HPDE6-E6E7 (cell line): ENCODE measurements at regions not wholly inside any gene's neighbourhood (a gene's known extent, or its start where the extent isn't known, plus 50 kb on each side); places are given as distances from the start of the nearest gene placed in this dataset.
"Not testable (repeated sequence)": the region's sequence is repeated elsewhere in the genome, so short reads cannot be mapped to it uniquely, and the experiment has no call there.

Source experiments
- DNase-seq: peaks from one replicate; pipeline ENCODE4 v3.0.0; 2011; ENCODE audit warnings: missing footprints; ENCODE audit errors: extremely low spot score

GRCh38 chr19:30943101-30943843 lies 406.0 kb downstream of the TSHZ3 start:
- no peak for DNase-seq

DNA sequence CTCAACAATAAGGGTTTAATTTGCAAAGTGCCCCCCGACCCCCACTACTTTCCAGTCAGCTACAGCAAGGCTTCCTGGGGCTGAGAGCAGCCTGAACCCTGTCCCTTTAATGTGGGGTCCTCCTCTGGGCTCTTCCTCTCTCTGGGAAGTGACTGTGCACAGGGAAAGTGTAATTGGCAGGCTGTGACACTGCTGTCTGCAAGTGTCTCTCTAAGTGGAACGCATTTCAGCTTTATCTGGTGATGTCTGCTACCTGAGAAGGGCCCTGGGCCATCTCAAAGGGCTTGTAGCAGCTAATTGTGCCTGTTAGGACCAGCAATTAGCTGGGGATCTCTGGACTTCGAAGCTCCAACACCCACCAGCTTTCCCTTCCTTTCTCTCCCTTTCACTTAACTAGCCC lies 406.6 kb downstream of the TSHZ3 start:
- DNase-seq = no peak

- no peak for DNase-seq
These were observed 407.6 kb downstream of the TSHZ3 start for GRCh38 chr19:30941591-30941990.

DNA sequence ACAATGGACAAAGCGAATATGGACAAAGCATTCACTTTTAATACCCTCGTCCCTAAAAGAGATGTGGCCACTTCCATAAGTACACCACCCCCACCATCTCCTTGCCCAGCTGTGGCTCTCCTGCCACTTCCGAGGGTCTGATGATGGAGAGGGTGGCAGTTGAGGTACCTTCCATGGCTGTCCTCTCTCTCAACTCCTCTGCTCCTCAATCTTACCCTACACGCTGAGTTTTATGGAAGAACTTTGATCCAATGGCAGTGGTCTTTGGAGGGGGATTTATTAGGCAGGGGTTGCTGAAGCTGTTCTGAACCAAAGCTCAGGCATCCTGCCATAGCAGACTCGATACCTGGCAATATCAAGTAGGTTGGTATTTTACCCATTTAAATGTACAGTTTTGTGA lies 413.0 kb downstream of the TSHZ3 start:
- DNase-seq = no peak

- DNase-seq = no peak
These were observed 414.1 kb downstream of the TSHZ3 start for GRCh38 chr19:30935146-30935545.

DNA sequence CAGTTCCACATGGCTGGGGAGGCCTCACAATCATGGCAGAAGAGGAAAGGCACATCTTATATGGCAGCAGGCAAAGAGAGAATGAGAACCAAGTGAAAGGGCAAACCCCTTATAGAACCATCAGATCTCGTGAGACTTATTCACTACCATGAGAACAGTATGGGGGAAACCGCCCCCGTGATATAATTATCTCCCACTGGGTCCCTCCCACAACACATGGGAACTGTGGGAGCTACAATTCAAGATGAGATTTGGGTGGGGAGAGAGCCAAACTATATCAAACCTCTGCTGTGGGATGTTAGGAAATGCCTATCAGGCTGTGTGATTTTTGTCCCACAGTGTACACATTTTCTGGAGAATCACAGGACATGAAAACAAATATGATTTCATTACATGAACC lies 415.8 kb downstream of the TSHZ3 start:
- DNase-seq = not testable (repeated sequence)

GRCh38 chr19:30932854-30933253 lies 416.4 kb downstream of the TSHZ3 start:
- no peak for DNase-seq

DNA sequence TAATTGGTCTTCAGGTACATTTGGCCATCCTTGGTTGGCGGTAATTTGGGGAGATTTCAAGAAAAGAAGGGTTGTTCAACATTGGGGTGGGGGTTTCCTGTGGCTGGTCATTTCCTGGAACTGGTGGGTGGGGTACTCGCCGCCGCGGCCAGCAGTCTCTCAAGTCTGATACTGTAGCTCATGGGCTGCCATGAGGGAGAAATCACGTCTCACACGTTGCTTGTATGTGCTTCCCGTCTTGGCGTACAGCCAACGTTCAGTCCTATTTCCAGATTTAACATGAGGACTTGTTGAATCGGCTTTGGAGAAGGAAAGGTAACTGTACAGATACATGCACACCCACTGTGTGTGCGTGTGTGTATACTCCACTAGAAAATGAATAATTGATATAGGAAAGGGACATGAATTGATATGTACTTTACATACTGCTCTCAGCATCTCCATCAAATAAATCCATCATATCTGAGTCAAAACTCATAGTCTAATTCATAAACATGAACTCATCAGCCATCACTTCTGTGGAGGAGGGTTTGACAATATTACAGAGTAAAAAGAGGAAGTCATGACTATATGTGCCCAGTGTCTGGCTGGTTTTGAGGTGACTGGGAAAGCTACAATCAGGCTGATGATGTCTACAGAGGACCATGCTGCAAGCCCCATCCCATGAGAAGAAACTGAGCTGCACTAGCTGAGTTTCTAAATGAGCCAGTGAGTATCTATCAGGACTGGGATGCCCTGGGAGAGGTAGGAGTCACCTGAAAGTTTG lies 418.1 kb downstream of the TSHZ3 start:
- DNase-seq = no peak

- no peak for DNase-seq
These were observed 421.5 kb downstream of the TSHZ3 start for GRCh38 chr19:30927705-30928104.

GRCh38 chr19:30924670-30925069 lies 424.6 kb downstream of the TSHZ3 start:
- no peak for DNase-seq

DNA sequence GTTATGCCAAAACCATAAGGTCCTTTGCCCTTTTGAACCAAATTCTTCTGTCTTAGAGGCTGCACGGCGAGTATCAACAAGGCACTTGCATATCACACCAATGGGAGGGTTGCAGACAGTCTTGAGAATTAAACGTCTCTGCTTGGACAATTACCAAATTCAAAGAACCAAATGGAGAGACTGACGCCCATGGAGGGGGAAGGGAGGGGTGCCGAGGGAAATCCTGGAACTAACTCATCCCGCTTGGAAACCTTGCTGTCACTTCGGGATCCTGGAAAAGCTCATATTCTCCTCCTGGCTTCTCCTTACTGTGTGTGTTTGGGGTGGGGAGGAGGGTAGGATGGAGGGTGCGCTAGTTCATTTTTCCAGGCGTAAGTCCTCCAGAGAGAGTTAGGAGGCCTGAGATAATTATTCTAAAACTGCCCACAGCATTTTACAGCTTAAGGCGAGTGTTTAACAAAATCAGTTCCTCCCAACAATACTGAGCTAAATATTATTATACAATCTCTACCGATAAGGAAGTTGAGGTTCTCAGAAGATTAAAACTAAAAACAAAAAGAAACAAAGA lies 425.1 kb downstream of the TSHZ3 start:
- DNase-seq = no peak

DNA sequence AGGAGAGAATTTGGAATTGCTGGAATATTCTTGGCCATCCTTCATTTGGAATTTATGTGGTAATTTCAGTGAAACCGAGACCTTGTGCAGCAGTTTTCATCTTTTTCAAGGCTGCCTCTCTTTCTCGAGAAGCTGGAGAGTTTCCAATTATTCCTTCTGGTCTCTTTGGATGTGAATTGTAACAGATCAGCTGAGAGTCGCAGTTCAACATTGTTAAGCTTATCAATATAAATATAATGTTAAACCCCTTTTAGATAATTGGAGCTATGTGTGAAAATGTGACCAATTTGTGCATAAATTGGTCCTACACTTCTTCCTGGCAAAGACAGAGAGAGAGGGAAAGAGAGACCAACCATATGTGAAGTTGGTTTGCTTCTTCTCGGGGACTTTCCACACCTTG lies 425.6 kb downstream of the TSHZ3 start:
- DNase-seq = no peak

- no peak for DNase-seq
These were observed 426.1 kb downstream of the TSHZ3 start for GRCh38 chr19:30923096-30923495.

GRCh38 chr19:30920222-30920621 lies 429.0 kb downstream of the TSHZ3 start:
- no peak for DNase-seq

GRCh38 chr19:30919737-30920136 lies 429.5 kb downstream of the TSHZ3 start:
- DNase-seq = no peak

- DNase-seq = no peak
These were observed 433.0 kb downstream of the TSHZ3 start for GRCh38 chr19:30916238-30916637.

- no peak for DNase-seq
These were observed 437.7 kb downstream of the TSHZ3 start for GRCh38 chr19:30911491-30911890.

- no peak for DNase-seq
These were observed 438.6 kb downstream of the TSHZ3 start for GRCh38 chr19:30910485-30911240.

DNA sequence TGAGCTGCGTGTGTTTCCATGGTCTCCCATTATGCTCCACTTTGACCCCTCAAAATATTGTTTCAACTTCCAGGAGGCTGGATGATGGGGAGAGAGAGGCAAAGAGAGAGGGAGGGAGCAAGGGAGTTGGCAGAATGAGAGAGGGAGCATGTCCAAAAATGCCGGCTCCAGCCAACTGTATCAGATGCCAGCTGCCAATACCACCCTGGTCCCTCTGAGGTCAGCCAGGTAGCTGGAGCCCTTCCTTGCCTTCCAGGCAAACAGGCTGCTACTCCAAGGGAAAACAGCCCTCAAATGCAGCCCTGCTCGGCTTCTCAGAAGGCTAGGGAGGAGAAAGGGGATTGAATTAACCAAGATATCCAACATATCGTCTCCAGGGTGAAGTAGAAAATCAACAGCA lies 440.0 kb downstream of the TSHZ3 start:
- no peak for DNase-seq

DNA sequence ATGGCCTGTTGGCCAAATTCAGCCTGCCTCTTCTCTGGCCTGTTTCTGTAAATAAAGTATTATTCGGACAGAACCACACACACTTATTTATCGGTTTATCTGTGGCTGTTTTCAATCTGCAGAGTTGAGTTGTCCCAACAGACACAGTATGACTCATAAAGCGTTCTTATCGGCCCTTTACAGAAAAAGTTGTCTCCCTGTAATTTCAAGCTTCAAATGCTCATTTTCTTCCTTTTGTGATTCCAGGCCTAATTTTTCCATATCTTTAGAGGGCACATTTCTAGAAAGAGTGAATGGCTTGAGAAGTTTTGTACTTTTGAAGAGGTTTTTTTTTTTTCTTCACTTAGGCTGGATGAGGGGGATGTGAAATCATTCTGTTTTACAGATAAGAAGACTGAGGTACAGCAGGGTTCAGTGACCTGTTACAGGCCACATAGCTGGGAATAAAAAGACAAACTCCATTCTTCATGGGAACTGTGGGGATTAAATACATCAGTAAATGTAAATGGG lies 440.9 kb downstream of the TSHZ3 start:
- DNase-seq = no peak

- no peak for DNase-seq
These were observed 442.4 kb downstream of the TSHZ3 start for GRCh38 chr19:30906871-30907270.

DNA sequence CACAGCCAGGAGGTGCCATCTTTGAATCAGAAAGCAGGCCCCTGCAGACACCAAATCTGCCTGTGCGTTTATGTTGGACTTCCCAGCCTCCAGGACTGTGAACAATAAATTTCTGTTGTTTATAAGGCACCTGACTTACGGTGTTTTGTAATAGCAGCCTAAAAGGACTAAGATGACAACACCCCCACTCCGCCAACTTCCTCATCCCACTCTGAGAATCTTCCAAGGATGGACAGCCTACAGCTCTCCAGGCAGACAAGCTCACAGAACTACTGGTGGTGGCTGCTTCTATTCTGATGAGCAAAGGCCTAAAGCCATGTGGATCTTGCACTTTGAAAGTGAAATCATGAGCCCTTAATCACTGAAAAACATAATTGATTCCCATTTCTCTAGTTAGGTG lies 449.2 kb downstream of the TSHZ3 start:
- DNase-seq = no peak
